GM03348 (cell line): ENCODE measurements at regions not wholly inside any gene's neighbourhood (a gene's known extent, or its start where the extent isn't known, plus 50 kb on each side); places are given as distances from the start of the nearest gene placed in this dataset.
"Not testable (repeated sequence)": the region's sequence is repeated elsewhere in the genome, so short reads cannot be mapped to it uniquely, and the experiment has no call there.

Experiments used
- DNase-seq: peaks from one replicate; pipeline ENCODE4 v3.0.0; 2012; ENCODE audit warnings: low spot score

DNA sequence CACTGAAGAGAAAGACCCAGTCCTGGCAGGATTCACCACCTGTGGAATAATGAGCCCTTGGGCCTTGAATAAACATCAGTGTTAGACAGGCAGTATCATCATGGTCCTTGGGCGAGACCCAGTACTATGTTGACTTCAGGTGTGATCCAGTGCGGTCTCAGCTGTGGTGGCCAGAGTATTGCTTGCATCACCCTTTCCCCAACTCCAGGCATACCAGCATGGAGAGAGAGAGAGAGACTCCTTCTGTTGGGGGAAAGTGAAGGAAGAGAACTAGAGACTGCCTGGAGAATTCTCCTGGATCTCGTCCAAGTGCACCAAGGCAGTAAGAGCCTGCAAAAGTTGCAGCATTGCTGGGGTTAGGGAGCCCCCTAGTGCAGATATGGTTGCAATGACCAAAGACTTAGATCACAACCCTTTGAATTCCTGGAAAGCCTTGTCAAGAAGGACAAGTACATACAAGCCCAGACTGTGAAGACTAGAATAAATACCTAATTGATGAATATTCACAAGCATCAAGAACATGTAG, 61.1 kb upstream of the VAMP7 start:
- peak; percentile 68 for DNase-seq

DNA sequence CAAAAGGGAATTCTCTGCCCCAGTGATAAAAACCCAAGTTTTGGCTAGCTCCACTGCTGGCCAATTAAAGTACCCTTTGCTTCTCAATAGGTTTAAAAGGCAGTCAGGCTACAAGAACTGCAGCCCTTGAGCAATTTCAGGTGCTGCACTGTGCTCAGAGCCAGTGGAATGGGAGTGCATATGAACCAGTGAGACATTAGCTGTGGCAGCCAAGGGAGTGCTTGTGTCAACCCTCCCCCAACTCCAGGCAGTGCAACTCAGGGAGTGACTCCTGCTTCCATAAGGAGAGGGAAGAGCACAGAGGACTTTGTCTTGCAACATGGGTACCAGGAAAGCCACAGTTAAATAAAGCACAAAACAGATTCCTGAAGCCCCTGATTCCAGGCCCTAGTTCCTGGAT, 61.6 kb upstream of the VAMP7 start:
- DNase-seq: no peak

DNA sequence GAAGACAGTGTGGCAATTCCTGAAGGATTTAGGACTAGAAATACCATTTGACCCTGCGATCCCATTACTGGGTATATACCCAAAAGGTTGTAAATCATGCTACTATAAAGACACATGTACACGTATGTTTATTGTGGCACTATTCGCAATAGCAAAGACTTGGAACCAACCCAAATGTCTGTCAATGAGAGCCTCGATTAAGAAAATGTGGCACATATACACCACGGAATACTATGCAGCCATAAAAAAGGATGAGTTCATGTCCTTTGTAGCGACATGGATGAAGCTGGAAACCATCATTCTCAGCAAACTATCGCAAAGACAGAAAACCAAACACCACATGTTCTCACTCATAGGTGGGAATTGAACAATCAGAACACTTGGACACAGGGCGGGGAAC, 66.8 kb upstream of the VAMP7 start:
- not testable (repeated sequence) for DNase-seq

DNA sequence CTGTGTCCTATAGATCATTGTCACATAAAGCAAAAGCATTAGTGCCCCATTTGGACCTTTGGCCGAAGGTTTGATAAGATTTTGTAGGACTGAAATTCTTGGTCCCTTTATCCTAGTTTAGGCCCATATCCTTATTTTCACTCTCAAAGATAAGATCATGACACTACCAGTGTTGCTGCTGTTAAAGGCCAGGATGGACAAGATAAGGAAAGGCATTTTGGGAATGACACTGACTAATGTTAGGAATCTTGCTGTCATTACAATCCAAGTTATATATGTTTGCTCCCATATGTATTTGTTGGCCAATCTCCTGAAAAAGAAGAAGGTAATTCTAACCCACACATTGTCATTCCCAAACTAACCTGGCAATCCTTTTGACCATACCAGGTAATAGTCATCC, 101.3 kb upstream of the VAMP7 start:
- no peak for DNase-seq

DNA sequence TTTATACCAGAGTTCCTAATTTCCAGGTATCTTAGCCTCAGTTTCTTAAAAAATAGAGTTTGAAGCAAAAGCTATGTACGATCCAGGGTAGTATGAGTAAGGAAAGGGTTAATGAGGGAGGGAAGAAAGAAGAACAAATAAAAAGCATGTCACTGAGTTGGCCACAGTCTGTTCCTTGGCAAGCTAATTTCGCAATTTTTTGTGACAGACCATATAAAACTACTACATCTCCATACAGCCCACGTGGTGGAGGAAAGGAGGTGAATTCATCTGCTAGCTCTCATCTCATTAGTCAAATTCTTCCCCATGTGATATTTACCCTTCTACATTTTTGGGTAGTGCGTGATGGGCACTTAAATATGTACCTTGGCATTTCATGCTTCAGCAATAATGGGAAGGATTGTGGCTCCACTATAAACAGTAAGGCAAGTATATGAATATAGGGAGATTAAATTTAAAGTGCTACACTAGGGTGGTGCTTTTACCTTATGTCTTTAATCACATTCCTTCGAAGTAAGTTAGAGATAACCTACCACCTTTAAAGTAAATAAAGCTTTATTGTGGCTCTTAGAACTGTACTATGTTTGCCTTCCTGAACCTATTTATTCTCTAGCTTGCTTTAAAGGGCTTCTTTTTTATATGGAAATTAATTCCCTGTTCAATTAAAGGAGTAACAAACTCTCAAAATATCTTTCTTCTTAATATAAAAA, 102.1 kb upstream of the VAMP7 start:
- no peak for DNase-seq

DNA sequence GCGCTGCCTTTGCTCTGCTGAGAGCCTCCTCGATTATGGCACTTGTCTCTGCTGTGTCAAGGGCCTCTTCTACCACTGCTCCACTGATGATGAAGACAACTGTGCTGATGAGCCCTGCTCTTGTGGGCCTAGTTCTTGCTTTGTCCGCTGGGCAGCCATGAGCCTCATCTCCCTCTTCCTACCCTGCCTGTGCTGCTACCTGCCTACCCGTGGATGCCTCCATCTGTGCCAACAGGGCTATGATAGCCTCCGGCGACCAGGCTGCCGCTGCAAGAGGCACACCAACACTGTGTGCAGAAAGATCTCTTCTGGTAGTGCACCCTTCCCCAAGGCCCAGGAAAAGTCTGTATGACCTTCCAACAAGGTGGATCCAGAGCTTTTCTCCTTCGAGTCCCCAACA, 106.8 kb upstream of the VAMP7 start:
- DNase-seq: no peak

DNA sequence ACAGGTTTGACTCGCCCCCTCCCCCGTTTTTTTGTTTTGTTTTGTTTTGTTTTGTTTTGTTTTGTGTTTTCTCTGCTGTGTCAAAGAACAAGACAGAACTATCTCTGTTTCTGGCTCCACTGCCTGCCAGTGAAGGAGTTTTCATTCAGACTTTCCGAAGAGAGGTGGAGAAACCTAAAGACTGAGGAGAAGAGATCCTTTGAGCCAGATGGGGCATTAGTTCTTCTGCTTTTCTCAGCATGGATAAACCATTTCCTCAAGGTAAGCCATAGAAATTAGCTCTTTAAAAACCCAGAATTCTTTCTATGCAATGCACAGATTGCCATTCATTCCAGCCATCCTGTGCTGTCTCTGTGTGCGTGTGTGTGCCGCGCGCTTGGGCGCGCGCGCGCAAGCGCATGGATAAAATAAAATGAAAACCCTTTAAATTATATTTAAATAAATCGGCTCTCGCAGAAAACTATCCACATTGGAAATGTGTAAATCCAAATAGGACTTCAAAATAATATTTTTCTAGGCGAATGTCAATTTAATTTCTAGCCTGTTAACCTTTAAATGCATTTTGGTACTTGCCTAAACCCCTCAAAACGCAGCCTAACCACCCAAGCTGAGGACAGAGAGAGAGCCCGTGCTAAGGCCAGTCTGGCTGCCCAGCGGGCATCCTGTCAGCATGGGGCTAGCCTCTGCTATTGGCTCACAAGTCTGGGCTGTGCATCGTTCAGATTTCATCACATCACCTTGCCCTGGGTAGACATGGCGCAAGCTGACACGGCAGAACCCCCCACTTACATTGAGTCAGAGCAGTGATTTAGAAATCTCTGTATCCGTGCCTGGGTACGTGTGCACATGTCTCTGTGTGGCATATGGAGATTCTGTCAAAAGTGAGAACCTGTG, 113.0 kb upstream of the VAMP7 start:
- DNase-seq: peak; percentile 29

DNA sequence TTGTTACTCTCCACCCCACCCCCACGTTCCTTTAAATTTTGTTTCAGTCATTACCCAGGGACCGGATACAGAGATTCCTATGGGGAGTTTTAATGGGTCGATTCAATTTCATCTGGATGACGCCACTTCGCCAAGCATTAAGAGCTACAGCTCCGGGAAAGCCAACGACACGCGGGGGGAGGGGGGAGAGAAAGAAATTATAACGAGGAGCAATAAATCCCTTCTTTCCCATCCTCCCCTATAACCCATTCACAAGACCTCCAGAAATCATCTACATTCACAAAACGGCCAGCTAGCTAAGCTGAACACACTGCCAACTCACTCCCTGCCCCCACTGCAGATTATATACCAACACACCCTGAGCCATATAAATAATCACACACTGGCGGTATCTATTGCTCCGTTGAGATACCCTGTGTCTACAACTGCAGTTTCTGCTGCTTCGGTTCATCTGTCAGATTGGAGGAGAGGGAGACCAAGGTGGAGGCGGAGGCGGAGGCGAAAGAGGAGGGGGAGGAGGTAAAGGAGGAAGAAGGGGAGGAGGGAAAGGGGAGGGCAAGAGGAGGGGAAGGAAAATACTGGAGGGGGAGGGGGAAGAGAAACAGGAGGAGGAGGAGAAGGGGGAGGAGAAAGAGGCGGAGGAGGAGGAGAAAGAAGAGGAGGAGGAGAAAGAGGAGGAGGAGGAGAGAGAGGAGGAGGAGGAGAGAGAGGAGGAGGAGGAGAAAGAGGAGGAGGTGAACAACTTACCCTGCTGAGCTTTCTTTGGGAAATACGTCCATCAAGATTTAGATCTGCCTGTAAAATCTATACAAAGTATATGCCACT, 113.9 kb upstream of the VAMP7 start:
- peak; percentile 63 for DNase-seq

DNA sequence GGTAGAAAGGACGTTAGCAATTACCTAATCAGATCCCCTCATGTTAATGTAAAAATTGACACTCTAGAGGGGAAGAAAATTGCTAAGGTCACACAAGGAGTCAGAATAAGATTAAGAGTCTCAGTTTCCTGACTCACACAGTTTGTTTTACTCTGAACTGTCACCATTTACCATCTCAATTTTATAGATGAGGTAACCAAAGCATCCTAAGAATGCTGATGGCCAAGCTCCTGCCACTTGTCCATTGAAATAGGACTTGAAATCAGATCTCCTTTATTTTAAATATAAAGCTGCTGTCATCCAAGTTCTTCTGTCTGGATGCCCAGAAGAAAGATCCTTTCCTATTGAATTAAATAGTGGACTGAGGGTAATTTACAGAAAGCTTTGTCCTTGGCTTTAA, 114.8 kb upstream of the VAMP7 start:
- DNase-seq: no peak

DNA sequence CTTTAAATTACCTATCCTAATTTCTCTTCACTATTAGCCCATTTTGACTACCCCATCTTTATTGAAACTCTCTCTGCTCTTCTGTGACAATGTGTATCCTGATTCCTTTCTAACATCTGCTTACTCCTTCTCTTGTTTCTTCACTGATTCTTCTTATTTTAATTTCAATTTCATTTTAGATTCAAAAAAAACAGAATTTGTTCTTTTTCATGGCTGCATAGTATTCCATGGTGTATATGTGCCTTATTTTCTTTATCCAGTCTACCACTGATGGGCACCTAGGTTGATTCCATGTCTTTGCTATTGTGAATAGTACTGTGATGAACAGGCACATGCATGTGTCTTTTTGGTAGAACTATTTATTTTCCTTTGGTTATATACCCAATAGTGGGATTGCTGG, 120.0 kb upstream of the VAMP7 start:
- DNase-seq: no peak

DNA sequence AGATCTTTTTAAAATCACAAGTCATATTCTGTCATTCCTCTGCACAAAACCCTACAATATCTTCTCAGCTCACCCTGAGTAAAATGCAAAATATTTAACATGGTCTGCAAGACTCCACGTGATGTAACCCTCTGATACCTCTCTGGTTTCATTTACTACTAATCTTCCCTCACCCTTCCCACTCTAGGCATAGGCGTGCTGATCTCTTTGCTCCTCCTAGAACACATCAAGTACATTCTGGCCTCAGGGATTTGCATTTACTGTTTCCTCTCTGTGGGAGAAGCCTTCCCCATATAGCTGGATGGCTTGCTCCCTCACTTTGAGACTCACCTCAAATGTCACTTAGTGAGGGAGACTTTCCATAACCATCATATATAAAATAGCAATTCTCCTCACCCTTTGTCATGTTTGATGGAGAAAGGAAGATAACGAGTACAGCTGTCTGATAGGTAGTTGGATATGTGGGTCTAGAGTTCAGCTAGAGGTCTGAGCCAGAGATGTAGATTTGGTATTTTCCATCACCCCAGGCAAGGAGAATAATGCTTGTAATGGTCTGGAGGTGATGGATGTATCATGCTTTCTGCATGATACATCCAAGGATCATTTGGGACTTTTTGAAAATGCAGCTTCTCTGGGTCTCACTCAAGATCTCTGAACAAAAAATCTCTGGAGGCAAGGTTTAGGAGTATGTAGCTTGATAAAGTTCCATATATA, 123.9 kb upstream of the VAMP7 start:
- DNase-seq: no peak

DNA sequence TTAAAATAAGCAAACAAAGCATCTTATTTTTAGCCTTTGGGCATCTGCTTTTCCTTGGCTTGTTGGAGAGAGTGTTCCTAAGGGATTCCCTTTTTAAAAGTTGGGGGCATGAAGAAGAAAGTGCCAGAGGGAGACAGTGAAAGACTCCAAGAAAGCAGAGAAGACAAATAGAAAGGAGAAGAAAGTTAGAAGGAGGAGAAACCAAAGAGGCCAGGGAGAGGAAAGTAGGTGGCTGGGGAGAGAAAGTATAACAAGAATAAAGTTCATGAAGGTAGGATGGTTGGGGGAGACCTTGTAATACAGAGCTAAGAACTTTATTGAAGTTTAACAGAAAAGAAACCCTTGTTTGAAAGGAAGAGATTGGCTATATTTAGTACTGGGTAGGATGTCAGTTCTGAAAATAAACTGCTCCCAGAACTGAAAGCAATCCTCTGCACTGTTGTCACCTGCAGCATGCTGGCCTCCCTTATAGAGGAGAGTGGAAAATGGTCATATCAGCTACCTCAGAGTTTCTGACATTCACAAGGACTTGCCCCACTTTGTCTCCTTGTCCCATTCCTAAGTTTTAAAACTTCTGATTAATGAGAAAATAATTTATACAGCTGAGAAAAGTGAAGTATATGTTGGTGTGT, 125.3 kb upstream of the VAMP7 start:
- DNase-seq: no peak

DNA sequence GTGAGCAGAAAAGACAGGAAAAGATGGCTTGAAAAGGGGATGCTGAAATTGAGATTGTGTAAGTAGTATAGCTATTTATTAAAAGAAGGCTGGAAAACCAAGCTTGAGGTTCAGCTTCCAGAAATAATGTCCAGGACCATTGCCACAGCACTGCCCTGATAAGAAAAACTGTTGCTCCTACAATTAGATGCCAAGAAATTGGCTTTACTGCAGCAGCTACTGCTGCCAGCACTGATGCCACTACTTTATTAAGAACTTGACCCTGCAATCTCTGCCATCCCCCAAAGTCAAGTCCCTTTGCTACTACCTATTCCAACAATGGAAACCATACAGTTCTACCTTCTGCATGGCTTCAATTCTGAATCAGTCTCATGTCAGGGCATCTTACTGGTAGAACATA, 130.0 kb upstream of the VAMP7 start:
- no peak for DNase-seq

DNA sequence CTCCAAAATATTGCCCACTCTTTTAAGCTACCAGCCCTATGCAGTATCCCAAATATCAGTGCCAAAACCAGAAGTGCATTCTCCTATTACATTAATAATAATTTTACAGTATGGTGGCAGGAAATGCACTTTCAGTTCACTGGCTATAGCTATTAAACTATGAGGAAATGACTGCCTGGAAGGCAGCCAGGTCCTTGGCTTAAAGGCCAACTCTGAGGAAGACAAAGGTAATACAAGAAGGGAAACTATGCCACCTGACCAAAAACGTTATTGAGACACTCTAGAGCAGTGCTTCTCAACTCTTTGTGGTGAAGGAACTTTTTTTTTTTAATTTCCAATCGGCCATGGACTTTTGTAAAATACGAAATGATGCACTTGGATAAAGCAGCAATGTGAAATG, 133.6 kb upstream of the VAMP7 start:
- no peak for DNase-seq

DNA sequence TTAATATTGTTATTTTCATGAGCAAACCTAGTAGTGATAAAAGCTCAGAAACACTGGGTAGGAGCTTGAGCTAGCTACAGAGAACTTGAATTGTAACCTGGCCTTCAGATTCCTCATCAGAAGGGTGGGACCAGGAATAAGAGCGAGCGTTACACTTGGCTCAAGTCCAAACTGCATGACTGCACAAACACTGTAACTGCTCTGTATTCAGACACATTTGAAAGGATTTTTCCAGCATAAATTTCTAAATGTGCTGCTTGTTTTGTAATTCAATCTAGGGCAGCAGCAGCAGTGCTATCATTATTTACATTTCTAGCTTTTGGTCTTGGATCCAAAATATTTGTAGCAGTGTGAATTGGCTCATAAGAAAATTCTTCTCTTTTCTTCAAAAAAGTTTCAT, 133.0 kb upstream of the TMLHE start:
- no peak for DNase-seq

DNA sequence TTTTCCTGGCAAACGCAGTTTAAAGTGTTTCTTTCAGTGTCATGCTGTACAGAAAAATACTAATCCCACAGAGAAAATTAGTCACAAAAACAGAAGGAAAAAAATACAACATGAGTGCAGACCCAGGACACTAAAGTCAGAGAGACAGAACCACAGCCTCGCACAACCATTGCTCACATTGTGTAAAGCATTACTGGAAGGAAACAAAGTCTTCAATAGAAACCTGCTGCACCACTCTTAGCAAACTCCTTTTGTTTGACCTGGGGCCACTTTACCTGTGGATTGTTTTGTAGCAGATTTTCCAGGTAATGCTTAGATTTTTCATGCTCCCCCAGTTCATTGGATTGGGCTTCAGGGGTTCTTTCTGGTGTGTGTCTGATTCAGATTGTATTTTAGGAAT, 131.8 kb upstream of the TMLHE start:
- DNase-seq: no peak

DNA sequence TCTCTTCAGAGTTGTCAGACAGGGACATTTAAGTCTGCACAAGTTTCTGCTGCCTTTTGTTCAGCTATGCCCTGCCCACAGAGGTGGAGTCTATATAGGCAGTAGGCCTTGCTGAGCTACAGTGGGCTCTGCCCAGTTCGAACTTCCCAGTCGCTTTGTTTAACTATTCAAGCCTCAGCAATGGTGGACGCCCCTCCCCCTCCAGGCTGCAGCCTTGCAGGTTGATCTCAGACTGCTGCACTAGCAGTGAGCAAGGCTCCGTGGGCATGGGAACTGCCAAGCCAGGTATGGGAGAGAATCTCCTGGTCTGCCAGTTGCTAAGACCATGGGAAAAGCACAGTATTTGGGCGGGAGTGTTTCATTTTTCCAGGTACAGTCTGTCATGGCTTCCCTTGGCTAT, 115.6 kb upstream of the TMLHE start:
- not testable (repeated sequence) for DNase-seq

DNA sequence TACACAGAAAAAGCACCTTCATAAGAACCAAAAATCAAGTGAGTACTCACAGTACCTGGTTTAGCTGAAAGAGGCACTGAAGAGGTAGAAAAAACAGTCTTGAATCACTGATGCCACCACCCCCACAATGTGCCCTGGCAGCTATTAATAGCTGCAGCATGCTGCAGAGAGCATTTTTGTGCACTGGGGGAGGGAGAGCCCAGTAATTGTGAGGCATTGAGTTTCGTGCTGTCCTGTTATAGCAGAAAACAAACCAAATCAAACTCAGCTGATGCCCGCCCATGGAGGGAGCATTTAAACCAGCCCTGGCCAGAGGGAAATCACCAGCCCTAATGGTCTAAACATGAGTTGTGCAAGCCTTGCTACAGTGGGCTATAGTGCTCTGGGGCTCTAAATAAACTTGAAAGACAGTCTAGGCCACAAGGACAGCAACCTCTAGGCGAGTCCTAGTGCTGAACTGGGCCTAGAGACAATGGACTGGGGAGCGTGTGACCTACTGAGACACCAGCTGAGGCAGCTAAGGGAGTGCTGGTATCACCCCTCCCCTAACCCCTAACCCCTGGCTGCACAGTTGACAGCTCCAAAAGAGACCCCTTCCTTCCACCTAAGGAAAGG, 106.3 kb upstream of the TMLHE start:
- peak; percentile 3 for DNase-seq

DNA sequence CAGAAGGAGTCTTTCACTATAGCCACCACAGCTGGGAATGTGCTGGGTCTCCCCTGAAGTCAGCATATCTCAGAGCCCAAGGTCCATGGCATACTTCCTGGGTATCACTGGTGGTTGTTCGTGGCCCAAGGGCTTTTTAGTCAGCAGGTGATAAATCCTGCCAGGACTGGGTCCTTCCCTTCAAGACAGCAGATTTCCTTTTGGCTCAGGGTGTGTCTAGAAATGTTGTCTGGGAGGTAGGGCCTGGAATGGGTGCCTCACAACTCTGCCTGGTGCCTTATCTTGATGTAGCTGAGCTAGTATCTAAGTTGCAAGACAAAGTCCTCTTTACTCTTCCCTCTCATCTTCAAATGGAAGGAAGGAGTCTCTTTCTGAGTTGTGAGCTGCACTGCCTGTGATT, 102.4 kb upstream of the TMLHE start:
- no peak for DNase-seq

DNA sequence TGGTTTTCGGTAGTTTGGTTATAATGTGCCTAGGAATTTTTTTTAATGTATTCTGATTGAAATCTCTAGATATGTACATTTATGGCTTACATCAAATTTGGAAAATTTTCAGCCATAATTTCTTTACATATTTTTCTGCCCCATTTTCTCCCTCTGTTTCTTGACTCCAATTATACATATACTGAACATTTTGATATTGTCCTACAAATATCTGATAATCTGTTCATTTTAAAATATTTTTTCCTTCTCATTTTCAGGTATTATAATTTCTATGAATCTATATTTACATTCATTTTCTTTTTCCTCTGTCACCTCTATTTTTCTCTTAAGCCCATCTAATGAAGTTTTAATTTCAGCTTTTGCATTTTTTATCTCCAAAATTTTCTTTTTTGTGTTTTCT, 82.7 kb upstream of the TMLHE start:
- no peak for DNase-seq

DNA sequence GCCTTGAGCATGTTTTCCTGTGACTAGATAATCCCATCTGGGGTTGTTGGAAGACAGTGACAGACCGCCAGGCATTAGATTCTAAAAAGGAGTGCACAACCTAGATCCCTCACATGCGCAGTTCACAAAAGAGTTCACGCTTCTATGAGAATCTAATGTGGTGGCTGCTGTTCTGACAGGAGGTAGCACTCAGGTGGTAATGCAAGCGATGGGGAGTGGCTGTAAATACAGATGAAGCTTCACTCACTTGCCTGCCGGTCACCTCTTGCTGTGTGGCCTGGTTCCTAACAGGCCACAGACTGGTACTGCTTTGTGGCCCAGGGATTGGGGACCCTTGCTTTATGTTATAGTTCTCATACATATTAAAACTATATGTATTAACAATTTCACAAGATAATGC, 81.9 kb upstream of the TMLHE start:
- DNase-seq: no peak
